GM12878 (cell line): ENCODE measurements at regions not wholly inside any gene's neighbourhood (a gene's known extent, or its start where the extent isn't known, plus 50 kb on each side); places are given as distances from the start of the nearest gene placed in this dataset.

ENCODE experiments used
- ATAC-seq: fragments of 200-7000 bp; cut with Tn5 transposase; 3 replicates; pipeline ENCODE4 v1.9.1; 2020; ENCODE audit warnings: mild to moderate bottlenecking, moderate library complexity
- BruUV-seq: library from RNA; stranded (reverse); fragments of 400-500 nt; replicated peaks from 2 replicates; lab custom pipeline; 2021; lab: Mats Ljungman, UMichigan
- CTCF ChIA-PET: fragments of 300-600 bp; sonication (Branson Sonifier 250); formaldehyde crosslinking; extraction: SDS; loops from one replicate; lab custom pipeline; 2021; ENCODE audit warnings: inconsistent platforms; lab: Yijun Ruan, JAX
- POLR2A ChIA-PET: fragments of 350-600 bp; formaldehyde crosslinking; extraction: SDS; loops from one replicate; lab custom pipeline; 2021; ENCODE audit warnings: inconsistent platforms; lab: Charles Lee
- RAD21 ChIA-PET: fragments of 300-600 bp; sonication (Branson Sonifier 250); formaldehyde crosslinking; loops from one replicate; lab custom pipeline; 2023; ENCODE audit warnings: antibody characterized with exemption; ENCODE audit not compliant: unreplicated experiment; lab: Charles Lee
- SMC1A ChIA-PET: fragments of 300-600 bp; sonication (Branson Sonifier 250); formaldehyde crosslinking; loops from one replicate; lab custom pipeline; 2023; ENCODE audit not compliant: unreplicated experiment, uncharacterized antibody; lab: Charles Lee
- DNase-seq: peaks from one replicate; pipeline ENCODE4 v3.0.0-alpha.2; 2011; ENCODE audit warnings: low read depth, low spot score
- FAIRE-seq: peaks from 3 replicates; lab custom pipeline; 2011; peaks lifted over from hg19 to GRCh38; lab: Jason Lieb, UNC
- H2AFZ ChIP-seq: 2 replicates; pipeline ENCODE4 v1.6.0; 2011; ENCODE audit warnings: low read depth, low read length, control low read depth; ENCODE audit not compliant: control insufficient read depth
- H3K27ac ChIP-seq: 2 replicates; pipeline ENCODE4 v1.5.1; 2011; ENCODE audit warnings: control low read depth; ENCODE audit not compliant: control insufficient read depth, insufficient read depth
- H3K27me3 ChIP-seq, 2 experiments: replicated peaks in 1 of 2; 2 replicates each; pipeline versions ENCODE4 v1.6.0 to v1.6.1; 2011; ENCODE audit warnings: low read length in 1 of 2; ENCODE audit not compliant: control insufficient read depth in 2 of 2, insufficient read depth in 2 of 2
- H3K36me3 ChIP-seq, 2 experiments: 2 replicates each; pipeline ENCODE4 v1.5.1; 2011; ENCODE audit warnings: low read length in 1 of 2; ENCODE audit not compliant: control insufficient read depth in 2 of 2, insufficient read depth in 2 of 2
- H3K4me1 ChIP-seq: 2 replicates; pipeline ENCODE4 v1.6.1; 2011; ENCODE audit warnings: mild to moderate bottlenecking, low read length, moderate library complexity, mixed read lengths; ENCODE audit not compliant: control insufficient read depth, insufficient read depth
- H3K4me2 ChIP-seq: 2 replicates; pipeline ENCODE4 v1.6.0; 2011; ENCODE audit warnings: control low read depth; ENCODE audit not compliant: control insufficient read depth, insufficient read depth
- H3K4me3 ChIP-seq: fragments of 200-600 bp; sonication (generic); 2 replicates; pipeline ENCODE4 v1.5.1; 2016
- H3K79me2 ChIP-seq: 2 replicates; pipeline ENCODE4 v1.6.0; 2011; ENCODE audit warnings: low read length; ENCODE audit not compliant: control insufficient read depth, insufficient read depth
- H3K9ac ChIP-seq: 2 replicates; pipeline ENCODE4 v1.8.0; 2011; ENCODE audit warnings: low read length, control low read depth, mixed read lengths; ENCODE audit not compliant: control insufficient read depth, insufficient read depth
- H3K9me3 ChIP-seq: replicated peaks from 3 replicates; pipeline ENCODE4 v1.5.1; 2011; ENCODE audit warnings: mild to moderate bottlenecking, low read length; ENCODE audit not compliant: control insufficient read depth, insufficient read depth
- H4K20me1 ChIP-seq: 2 replicates; pipeline ENCODE4 v1.6.0; 2011; ENCODE audit not compliant: control insufficient read depth, insufficient read depth
- BCL3 ChIP-seq: IDR thresholded peaks from 2 replicates; pipeline ENCODE4 v1.6.1; 2011; ENCODE audit warnings: borderline replicate concordance, low read depth, mild to moderate bottlenecking, moderate library complexity, low read length; ENCODE audit not compliant: insufficient read depth, poor library complexity, severe bottlenecking
- BCLAF1 ChIP-seq: fragments of 450-650 bp; IDR thresholded peaks from 2 replicates; pipeline ENCODE4 v1.6.1; 2017; ENCODE audit warnings: antibody characterized with exemption, mild to moderate bottlenecking, moderate library complexity
- ESRRA ChIP-seq: IDR thresholded peaks from 2 replicates; pipeline ENCODE4 v1.6.1; 2012; ENCODE audit warnings: mild to moderate bottlenecking, low read length, improper control_type of control experiment
- FOS ChIP-seq: IDR thresholded peaks from 3 replicates; pipeline ENCODE4 v1.6.1; 2011; ENCODE audit warnings: borderline replicate concordance; ENCODE audit not compliant: insufficient read length; ENCODE audit errors: extremely low read depth
- FOXM1 ChIP-seq: IDR thresholded peaks from 2 replicates; pipeline ENCODE4 v1.6.1; 2012; ENCODE audit warnings: low read depth, mild to moderate bottlenecking, inconsistent platforms, low read length, moderate library complexity
- HSF1 ChIP-seq: fragments of 150-350 bp; IDR thresholded peaks from 2 replicates; pipeline ENCODE4 v1.6.1; 2014; ENCODE audit warnings: mild to moderate bottlenecking, low read depth, low read length
- SPI1 ChIP-seq: IDR thresholded peaks from 2 replicates; pipeline ENCODE4 v1.6.1; 2011; ENCODE audit warnings: low read depth, mild to moderate bottlenecking, low read length, moderate library complexity, borderline replicate concordance; ENCODE audit not compliant: insufficient read depth
- SREBF2 ChIP-seq: IDR thresholded peaks from 2 replicates; pipeline ENCODE4 v1.6.1; 2012; ENCODE audit warnings: mild to moderate bottlenecking, low read length
- TAF1 ChIP-seq: IDR thresholded peaks from 2 replicates; pipeline ENCODE4 v1.6.1; 2011; ENCODE audit warnings: mild to moderate bottlenecking, low read depth, low read length, borderline replicate concordance
- ZNF207 ChIP-seq: fragments of 450-650 bp; IDR thresholded peaks from 2 replicates; pipeline ENCODE4 v1.6.1; 2014; ENCODE audit warnings: antibody characterized with exemption, mild to moderate bottlenecking, borderline replicate concordance
- WGBS: methylation state at CpG from one replicate; pipeline ENCODE4 v1.1.6; 2016; ENCODE audit warnings: low lambda C conversion rate; ENCODE audit not compliant: insufficient replicate concordance, insufficient coverage; ENCODE audit errors: missing lambda C conversion rate; 5-methylcytosine and 5-hydroxymethylcytosine counted together
- in situ Hi-C: fragments of 300-500 bp; cut with MboI; formaldehyde crosslinking; loops from 9 replicates; pipeline ENCODE4 v1.14.3; 2018; ENCODE audit warnings: mixed read lengths
- intact Hi-C: fragments of 100-400 bp; cut with micrococcal nuclease; formaldehyde crosslinking; loops from one replicate; pipeline ENCODE4 v1.14.2; 2022; ENCODE audit not compliant: unreplicated experiment
- TF ChIP-seq, protein P1 (sequence below): IDR thresholded peaks from 2 replicates; pipeline ENCODE4 v1.6.1; 2011; ENCODE audit warnings: mild to moderate bottlenecking, low read depth, low read length, moderate library complexity; ENCODE audit not compliant: insufficient replicate concordance
- TF ChIP-seq, protein P2 (sequence below): IDR thresholded peaks from 2 replicates; pipeline ENCODE4 v1.6.1; 2012; ENCODE audit warnings: mild to moderate bottlenecking, low read depth, low read length

- DNase-seq (no peak), FAIRE-seq (no peak), ATAC-seq (no peak)
- Histone ChIP-seq H3K4me2 (no peak overlapping the region), H3K4me3 (no peak overlapping the region), H3K36me3 (no peaks in the 10 kb centered on the region), H3K9me3 (no peaks in the 10 kb centered on the region), H3K27me3 (no peaks in the 10 kb centered on the region), H3K79me2 (no peaks in the 10 kb centered on the region), H3K9ac (no peak overlapping the region), H4K20me1 (no peaks in the 10 kb centered on the region), H2AFZ (no peak overlapping the region), H3K4me1 (no peaks in the 10 kb centered on the region), H3K27ac (no peak overlapping the region)
- RAD21 ChIA-PET: no interaction called here
- WGBS: 8% methylated on average over 2 of the region's 2 CpGs
- POLR2A ChIA-PET: no interaction called here
- SMC1A ChIA-PET: no interaction called here
- BruUV-seq: no TSS peak
- in situ Hi-C loops (no loop called here), intact Hi-C loops (no loop called here)
- CTCF ChIA-PET: no interaction called here
- TF ChIP-seq, protein P1, sequence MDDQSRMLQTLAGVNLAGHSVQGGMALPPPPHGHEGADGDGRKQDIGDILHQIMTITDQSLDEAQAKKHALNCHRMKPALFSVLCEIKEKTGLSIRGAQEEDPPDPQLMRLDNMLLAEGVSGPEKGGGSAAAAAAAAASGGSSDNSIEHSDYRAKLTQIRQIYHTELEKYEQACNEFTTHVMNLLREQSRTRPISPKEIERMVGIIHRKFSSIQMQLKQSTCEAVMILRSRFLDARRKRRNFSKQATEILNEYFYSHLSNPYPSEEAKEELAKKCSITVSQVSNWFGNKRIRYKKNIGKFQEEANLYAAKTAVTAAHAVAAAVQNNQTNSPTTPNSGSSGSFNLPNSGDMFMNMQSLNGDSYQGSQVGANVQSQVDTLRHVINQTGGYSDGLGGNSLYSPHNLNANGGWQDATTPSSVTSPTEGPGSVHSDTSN: no peak
- TF ChIP-seq TAF1 (no peak), SREBF2 (no peak), ZNF207 (no peak), FOS (no peak), ESRRA (no peak), HSF1 (no peak), FOXM1 (no peak), SPI1 (no peak), BCLAF1 (no peak), BCL3 (no peak)
- TF ChIP-seq, protein P2, sequence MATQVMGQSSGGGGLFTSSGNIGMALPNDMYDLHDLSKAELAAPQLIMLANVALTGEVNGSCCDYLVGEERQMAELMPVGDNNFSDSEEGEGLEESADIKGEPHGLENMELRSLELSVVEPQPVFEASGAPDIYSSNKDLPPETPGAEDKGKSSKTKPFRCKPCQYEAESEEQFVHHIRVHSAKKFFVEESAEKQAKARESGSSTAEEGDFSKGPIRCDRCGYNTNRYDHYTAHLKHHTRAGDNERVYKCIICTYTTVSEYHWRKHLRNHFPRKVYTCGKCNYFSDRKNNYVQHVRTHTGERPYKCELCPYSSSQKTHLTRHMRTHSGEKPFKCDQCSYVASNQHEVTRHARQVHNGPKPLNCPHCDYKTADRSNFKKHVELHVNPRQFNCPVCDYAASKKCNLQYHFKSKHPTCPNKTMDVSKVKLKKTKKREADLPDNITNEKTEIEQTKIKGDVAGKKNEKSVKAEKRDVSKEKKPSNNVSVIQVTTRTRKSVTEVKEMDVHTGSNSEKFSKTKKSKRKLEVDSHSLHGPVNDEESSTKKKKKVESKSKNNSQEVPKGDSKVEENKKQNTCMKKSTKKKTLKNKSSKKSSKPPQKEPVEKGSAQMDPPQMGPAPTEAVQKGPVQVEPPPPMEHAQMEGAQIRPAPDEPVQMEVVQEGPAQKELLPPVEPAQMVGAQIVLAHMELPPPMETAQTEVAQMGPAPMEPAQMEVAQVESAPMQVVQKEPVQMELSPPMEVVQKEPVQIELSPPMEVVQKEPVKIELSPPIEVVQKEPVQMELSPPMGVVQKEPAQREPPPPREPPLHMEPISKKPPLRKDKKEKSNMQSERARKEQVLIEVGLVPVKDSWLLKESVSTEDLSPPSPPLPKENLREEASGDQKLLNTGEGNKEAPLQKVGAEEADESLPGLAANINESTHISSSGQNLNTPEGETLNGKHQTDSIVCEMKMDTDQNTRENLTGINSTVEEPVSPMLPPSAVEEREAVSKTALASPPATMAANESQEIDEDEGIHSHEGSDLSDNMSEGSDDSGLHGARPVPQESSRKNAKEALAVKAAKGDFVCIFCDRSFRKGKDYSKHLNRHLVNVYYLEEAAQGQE: no peak
Observed at GRCh38 chrX:20672476-20672875, 405.8 kb upstream of the RPS6KA3 start.
